Muscle layer of duodenum (tissue), 2 donors: ENCODE measurements at regions not wholly inside any gene's neighbourhood (a gene's known extent, or its start where the extent isn't known, plus 50 kb on each side); places are given as distances from the start of the nearest gene placed in this dataset.
"Not testable (repeated sequence)": the region's sequence is repeated elsewhere in the genome, so short reads cannot be mapped to it uniquely, and the experiment has no call there.

Experiments
- H3K27ac ChIP-seq: one replicate; pipeline ENCODE4 v1.7.0; 2013; ENCODE audit warnings: mild to moderate bottlenecking, low read length
- H3K27me3 ChIP-seq: one replicate; pipeline ENCODE4 v1.7.0; 2013; ENCODE audit warnings: low read depth, mild to moderate bottlenecking, control low read depth, low read length
- H3K36me3 ChIP-seq, 2 donors: one replicate each; pipeline ENCODE4 v1.7.0; 2013; ENCODE audit warnings: low read length in 2 of 2, control low read depth in 1 of 2, mild to moderate bottlenecking in 1 of 2; ENCODE audit not compliant: insufficient read depth in 2 of 2, control insufficient read depth in 1 of 2
- H3K4me1 ChIP-seq, 2 donors: one replicate each; pipeline ENCODE4 v1.7.0; 2013; ENCODE audit warnings: low read length in 2 of 2, mild to moderate bottlenecking in 2 of 2, control low read depth in 1 of 2, moderate library complexity in 1 of 2; ENCODE audit not compliant: insufficient read depth in 2 of 2, control insufficient read depth in 1 of 2
- H3K4me3 ChIP-seq, 2 donors: one replicate each; pipeline ENCODE4 v1.7.0; 2013; ENCODE audit warnings: low read length in 2 of 2, low read depth in 1 of 2, mild to moderate bottlenecking in 1 of 2
- H3K9me3 ChIP-seq, 2 donors: one replicate each; pipeline ENCODE4 v1.7.0; 2013; ENCODE audit warnings: low read length in 2 of 2, control low read depth in 1 of 2, mild to moderate bottlenecking in 1 of 2; ENCODE audit not compliant: control insufficient read depth in 1 of 2
- donor health status: healthy.

- Histone ChIP-seq H3K4me3 (no peak overlapping the region), H3K27me3 (no peaks in the 10 kb centered on the region), H3K9me3 (no peaks in the 10 kb centered on the region), H3K4me1 (no peaks in the 10 kb centered on the region), H3K27ac (no peak overlapping the region), H3K36me3 (no peaks in the 10 kb centered on the region)
These were observed 354.8 kb upstream of the BRINP3 start for GRCh38 chr1:190832511-190832910.

DNA sequence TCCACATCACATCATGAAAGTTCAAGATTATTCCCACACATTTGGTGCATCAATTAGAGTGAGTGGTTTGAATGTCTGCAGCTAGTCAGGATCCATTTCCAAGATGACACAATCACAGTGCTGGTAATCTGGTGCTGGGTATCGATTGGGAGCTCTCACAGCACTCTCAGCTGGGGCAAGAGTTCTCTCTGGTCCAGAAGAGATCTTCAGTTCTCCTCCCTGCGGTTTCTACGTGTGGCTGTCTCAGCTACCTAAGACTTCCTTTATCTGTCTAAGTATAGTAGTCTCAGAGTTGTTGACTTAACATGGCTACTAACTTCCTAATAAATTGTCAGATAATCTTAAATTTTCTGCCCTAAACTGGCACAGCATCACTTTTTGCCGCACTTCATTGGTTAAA lies 358.0 kb upstream of the BRINP3 start:
- Histone ChIP-seq H3K27ac (no peak overlapping the region), H3K9me3 (no peaks in the 10 kb centered on the region), H3K27me3 (no peaks in the 10 kb centered on the region), H3K4me1 (no peaks in the 10 kb centered on the region), H3K4me3 (no peak overlapping the region), H3K36me3 (no peaks in the 10 kb centered on the region)

GRCh38 chr1:190837200-190837599 lies 359.5 kb upstream of the BRINP3 start:
- not testable (repeated sequence) for H3K9me3 ChIP-seq, H3K4me1 ChIP-seq, H3K36me3 ChIP-seq, H3K4me3 ChIP-seq, H3K27ac ChIP-seq, H3K27me3 ChIP-seq

GRCh38 chr1:190837888-190838287 lies 360.2 kb upstream of the BRINP3 start:
- Histone ChIP-seq H3K27me3 (no peaks in the 10 kb centered on the region), H3K9me3 (no peaks in the 10 kb centered on the region), H3K4me3 (no peak overlapping the region), H3K4me1 (no peaks in the 10 kb centered on the region), H3K36me3 (no peaks in the 10 kb centered on the region), H3K27ac (no peak overlapping the region)

- H3K27me3 ChIP-seq, result no peaks in the 10 kb centered on the region
- H3K4me1 ChIP-seq, result no peaks in the 10 kb centered on the region
- no peak overlapping the region for H3K27ac ChIP-seq
- no peak overlapping the region for H3K4me3 ChIP-seq
- no peaks in the 10 kb centered on the region for H3K36me3 ChIP-seq
- H3K9me3 ChIP-seq, result no peaks in the 10 kb centered on the region
These were observed 369.5 kb upstream of the BRINP3 start for GRCh38 chr1:190847166-190847565.

DNA sequence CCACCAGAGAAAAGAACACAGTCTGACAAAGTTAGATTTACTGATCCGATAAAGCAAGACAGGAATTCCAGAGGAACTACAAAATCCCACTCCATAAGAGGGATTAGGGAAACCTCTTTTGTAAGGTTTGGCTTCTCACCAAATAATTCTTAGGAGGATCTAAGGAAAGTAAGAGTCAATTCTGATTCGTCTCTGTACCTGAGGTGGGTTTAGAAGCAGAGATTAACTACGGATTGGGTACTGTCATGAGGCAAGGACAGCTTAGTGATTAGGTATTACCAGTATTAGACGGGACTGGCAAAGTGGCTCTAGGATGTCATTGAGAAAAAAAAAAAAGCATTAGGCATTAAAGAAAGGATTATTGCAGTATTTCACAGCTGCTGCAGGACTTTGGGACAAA lies 371.7 kb upstream of the BRINP3 start:
- Histone ChIP-seq H3K36me3 (no peaks in the 10 kb centered on the region), H3K4me1 (no peaks in the 10 kb centered on the region), H3K4me3 (no peak overlapping the region), H3K27me3 (no peaks in the 10 kb centered on the region), H3K27ac (no peak overlapping the region), H3K9me3 (peaks cover 0 to 2% of the 10 kb centered on the region in 2 donors)

DNA sequence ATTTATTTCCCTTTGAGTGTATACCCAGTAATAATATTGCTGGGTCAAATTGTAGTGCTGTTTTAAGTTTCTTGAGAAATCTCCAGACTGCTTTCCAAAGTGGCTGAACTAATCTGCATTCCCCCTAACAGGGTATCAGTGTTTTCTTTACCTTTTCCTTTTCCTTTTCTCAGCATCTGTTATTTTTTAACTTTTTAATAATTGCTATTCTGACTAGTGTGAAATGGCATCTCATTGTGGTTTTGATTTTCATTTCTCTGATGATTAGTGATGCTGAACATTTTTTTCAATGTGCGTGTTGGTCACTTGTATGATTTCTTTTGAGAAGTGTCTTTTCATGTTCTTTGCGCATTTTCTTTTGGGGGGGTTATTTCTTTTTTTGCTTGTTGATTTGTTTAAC lies 374.9 kb upstream of the BRINP3 start:
- H3K27ac ChIP-seq, result no peak overlapping the region

GRCh38 chr1:190858140-190858539 lies 380.5 kb upstream of the BRINP3 start:
- H3K27me3 ChIP-seq, result no peaks in the 10 kb centered on the region
- H3K4me1 ChIP-seq, result no peaks in the 10 kb centered on the region
- no peaks in the 10 kb centered on the region for H3K36me3 ChIP-seq
- no peak overlapping the region for H3K4me3 ChIP-seq
- no peak overlapping the region for H3K27ac ChIP-seq
- no peaks in the 10 kb centered on the region for H3K9me3 ChIP-seq

More for the DNA sequence above, 374.9 kb upstream of the BRINP3 start:
- H3K4me3 ChIP-seq, result no peak overlapping the region
- H3K36me3 ChIP-seq, result no peaks in the 10 kb centered on the region
- H3K27me3 ChIP-seq, result no peaks in the 10 kb centered on the region
- no peaks in the 10 kb centered on the region for H3K4me1 ChIP-seq
- H3K9me3 ChIP-seq, result peaks cover 0 to 2% of the 10 kb centered on the region in 2 donors

DNA sequence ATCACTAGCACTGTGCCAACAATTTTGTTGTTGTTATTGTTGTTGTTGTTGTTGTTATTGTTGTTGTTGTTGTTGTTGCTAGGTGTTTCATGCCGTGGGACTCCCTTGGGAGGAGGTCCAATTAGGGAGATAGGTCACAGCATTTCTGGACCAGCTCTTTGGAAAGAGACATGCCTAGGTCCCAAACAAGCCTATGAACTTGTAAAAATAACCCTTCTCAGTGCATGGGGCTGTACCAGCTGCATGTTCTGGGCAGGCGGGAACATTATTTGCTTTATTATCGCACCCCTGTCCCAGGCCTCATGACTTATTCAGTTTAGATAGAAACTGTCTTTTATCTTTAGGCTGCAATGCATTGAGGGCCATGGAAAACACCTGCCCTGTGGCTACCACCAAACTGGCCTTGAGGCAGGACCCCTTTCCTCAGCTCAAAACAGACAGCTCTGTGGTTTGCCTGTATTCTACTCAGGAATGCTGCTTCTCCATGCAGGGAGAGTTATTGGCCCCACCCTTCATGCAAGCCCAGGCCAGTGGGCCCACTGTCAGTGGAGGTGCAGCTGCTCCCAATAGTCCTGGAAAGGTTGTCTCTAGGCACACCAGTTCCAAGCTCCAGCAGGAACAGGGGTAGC lies 386.5 kb upstream of the BRINP3 start:
- no peaks in the 10 kb centered on the region for H3K4me1 ChIP-seq
- H3K9me3 ChIP-seq, result no peaks in the 10 kb centered on the region
- no peaks in the 10 kb centered on the region for H3K36me3 ChIP-seq
- no peaks in the 10 kb centered on the region for H3K27me3 ChIP-seq
- H3K4me3 ChIP-seq, result no peak overlapping the region
- H3K27ac ChIP-seq, result no peak overlapping the region

- Histone ChIP-seq H3K27me3 (no peaks in the 10 kb centered on the region), H3K4me3 (no peak overlapping the region), H3K9me3 (no peaks in the 10 kb centered on the region), H3K4me1 (no peaks in the 10 kb centered on the region), H3K36me3 (no peaks in the 10 kb centered on the region), H3K27ac (no peak overlapping the region)
These were observed 402.7 kb upstream of the BRINP3 start for GRCh38 chr1:190880352-190880751.

DNA sequence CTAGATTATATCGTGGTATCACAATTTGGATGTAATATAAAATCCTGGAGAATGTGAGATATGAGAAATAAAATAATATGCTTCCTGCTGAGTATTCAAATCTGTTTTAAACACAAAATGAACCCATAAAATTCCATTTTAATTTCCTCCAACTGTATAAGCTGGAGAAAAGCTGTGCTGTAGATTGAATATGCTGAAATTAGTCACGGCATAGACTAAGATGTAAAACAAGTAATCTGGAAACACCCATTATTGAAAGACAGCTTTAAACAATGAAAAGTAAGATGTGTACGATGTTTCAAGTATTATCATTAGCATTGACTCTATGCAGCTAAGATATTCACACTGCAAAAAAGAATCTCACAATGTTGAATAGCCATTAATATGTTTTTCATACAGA lies 403.4 kb upstream of the BRINP3 start:
- H3K27ac ChIP-seq, result no peak overlapping the region
- no peaks in the 10 kb centered on the region for H3K27me3 ChIP-seq
- H3K9me3 ChIP-seq, result no peaks in the 10 kb centered on the region
- H3K36me3 ChIP-seq, result no peaks in the 10 kb centered on the region
- no peaks in the 10 kb centered on the region for H3K4me1 ChIP-seq
- no peak overlapping the region for H3K4me3 ChIP-seq

- H3K9me3 ChIP-seq, result peaks cover 0 to 4% of the 10 kb centered on the region in 2 donors
These were observed 419.6 kb upstream of the BRINP3 start for GRCh38 chr1:190897233-190897632.

More at GRCh38 chr1:190897233-190897632, 419.6 kb upstream of the BRINP3 start:
- Histone ChIP-seq H3K27ac (no peak overlapping the region), H3K4me3 (no peak overlapping the region), H3K27me3 (no peaks in the 10 kb centered on the region), H3K36me3 (no peaks in the 10 kb centered on the region), H3K4me1 (no peaks in the 10 kb centered on the region)
